Panc1 (cell line): ENCODE measurements at regions not wholly inside any gene's neighbourhood (a gene's known extent, or its start where the extent isn't known, plus 50 kb on each side); places are given as distances from the start of the nearest gene placed in this dataset.

Experiments used
- ATAC-seq: fragments of 200-7000 bp; cut with Tn5 transposase; 2 replicates; pipeline ENCODE4 v1.9.1; 2020; ENCODE audit warnings: mild to moderate bottlenecking, moderate library complexity
- BruUV-seq: library from RNA; stranded (reverse); fragments of 400-500 nt; replicated peaks from 2 replicates; lab custom pipeline; 2021; lab: Mats Ljungman, UMichigan
- CTCF ChIA-PET: fragments of 300-600 bp; sonication (Branson Sonifier 250); formaldehyde crosslinking; loops from one replicate; lab custom pipeline; 2022; ENCODE audit warnings: antibody characterized with exemption; lab: Charles Lee
- POLR2A ChIA-PET: fragments of 300-600 bp; sonication (Branson Sonifier 250); formaldehyde crosslinking; loops from one replicate; lab custom pipeline; 2022; ENCODE audit warnings: antibody characterized with exemption; lab: Charles Lee
- DNase-seq: peaks from one replicate; pipeline ENCODE4 v3.0.0-alpha.2; 2010; ENCODE audit warnings: low read depth, low spot score
- H3K27ac ChIP-seq: 2 replicates; pipeline ENCODE4 v1.5.1; 2011; ENCODE audit warnings: mild to moderate bottlenecking, low read length, inconsistent platforms
- H3K27me3 ChIP-seq: fragments of 200-500 bp; sonication (Bioruptor generic); 2 replicates; pipeline ENCODE4 v1.6.0; 2014; ENCODE audit warnings: low read length, inconsistent platforms; ENCODE audit not compliant: control insufficient read depth, insufficient read depth
- H3K36me3 ChIP-seq: fragments of 200-500 bp; sonication (Bioruptor generic); 2 replicates; pipeline ENCODE4 v1.5.1; 2014; ENCODE audit warnings: inconsistent platforms, mild to moderate bottlenecking, low read length, moderate library complexity; ENCODE audit not compliant: control insufficient read depth, insufficient read depth
- H3K4me1 ChIP-seq: 2 replicates; pipeline ENCODE4 v1.5.1; 2011; ENCODE audit warnings: inconsistent platforms, mild to moderate bottlenecking, low read length, moderate library complexity; ENCODE audit not compliant: control insufficient read depth, insufficient read depth
- H3K4me3 ChIP-seq, 2 experiments: 2 replicates each; pipeline ENCODE4 v1.5.1; 2011 to 2012; ENCODE audit warnings: low read depth in 2 of 2, low read length in 2 of 2, mild to moderate bottlenecking in 2 of 2, inconsistent platforms in 1 of 2, moderate library complexity in 1 of 2
- H3K9me3 ChIP-seq: fragments of 200-500 bp; sonication (Bioruptor generic); 2 replicates; pipeline ENCODE4 v1.5.1; 2014; ENCODE audit warnings: low read depth, mild to moderate bottlenecking, inconsistent platforms, low read length, moderate library complexity; ENCODE audit not compliant: control insufficient read depth, insufficient read depth
- POLR2AphosphoS5 ChIP-seq: IDR thresholded peaks from 2 replicates; pipeline ENCODE4 v1.6.1; 2012; ENCODE audit warnings: mild to moderate bottlenecking, low read depth, low read length, moderate library complexity
- SIN3A ChIP-seq: IDR thresholded peaks from 2 replicates; pipeline ENCODE4 v1.6.1; 2012; ENCODE audit warnings: low read depth, mild to moderate bottlenecking, low read length, moderate library complexity, borderline replicate concordance; ENCODE audit not compliant: insufficient read depth
- TCF7L2 ChIP-seq: IDR thresholded peaks from 2 replicates; pipeline ENCODE4 v1.6.1; 2011; ENCODE audit warnings: mild to moderate bottlenecking, low read depth, low read length, inconsistent platforms
- in situ Hi-C: cut with HindIII; loops from 2 replicates; pipeline ENCODE4 v1.10.0; 2016; ENCODE audit warnings: low sequenced_read_pairs, low pct_unique_long_range_greater_than_20kb
- intact Hi-C: fragments of 100-400 bp; cut with micrococcal nuclease; formaldehyde crosslinking; loops from one replicate; pipeline ENCODE4 v1.10.0; 2022; ENCODE audit not compliant: unreplicated experiment
- TF ChIP-seq, protein P1 (sequence below): fragments of 450-650 bp; IDR thresholded peaks from 2 replicates; pipeline ENCODE4 v1.5.1; 2017; ENCODE audit warnings: mild to moderate bottlenecking
- TF ChIP-seq, protein P2 (sequence below), 2 experiments: IDR thresholded peaks; 2 replicates each; pipeline ENCODE4 v1.6.1; 2011 to 2012; ENCODE audit warnings: low read depth in 2 of 2, control low read depth in 1 of 2, low read length in 1 of 2, mild to moderate bottlenecking in 1 of 2, moderate library complexity in 1 of 2; ENCODE audit not compliant: insufficient read depth in 1 of 2

DNA sequence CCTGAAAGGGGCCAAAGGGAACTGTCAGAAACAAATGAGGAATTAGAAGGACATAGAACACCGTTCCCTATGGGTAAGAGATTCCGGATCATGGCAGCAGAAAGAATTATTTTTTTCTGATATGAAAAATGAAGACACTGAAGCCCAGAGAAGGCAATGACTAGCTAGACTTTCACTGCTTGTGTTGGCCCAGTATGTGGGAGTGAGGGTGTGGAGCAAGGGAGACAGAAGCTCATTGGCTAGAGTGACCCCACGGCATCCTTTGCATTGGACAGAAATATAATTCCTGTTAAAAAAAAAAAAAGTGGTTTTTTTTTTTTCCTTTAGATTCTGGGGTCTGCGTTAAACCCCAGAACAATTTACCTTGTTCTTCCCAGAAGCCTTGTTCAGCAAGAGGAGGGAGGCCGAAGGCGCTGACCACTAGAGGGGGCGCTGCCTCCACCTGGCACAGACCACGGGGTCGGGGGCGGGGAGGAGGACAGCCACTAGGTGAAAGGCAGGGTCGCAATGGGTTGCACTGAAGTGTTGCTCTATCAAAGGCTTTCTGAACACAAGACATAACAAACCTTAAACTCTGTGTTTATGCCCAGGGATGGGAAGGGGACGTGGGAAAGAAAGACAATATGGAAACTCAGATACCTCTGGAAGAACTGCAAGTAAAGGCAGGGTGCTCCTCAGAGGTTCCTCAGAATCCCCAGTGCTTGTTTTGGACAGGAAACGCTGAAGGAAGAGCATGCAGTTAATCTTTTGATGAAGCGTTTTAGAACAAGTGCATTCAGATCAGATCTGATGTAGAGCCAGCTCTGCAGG lies 156.8 kb downstream of the KCNA5 start:
- in situ Hi-C loops (no loop called here), intact Hi-C loops (no loop called here)
- Histone ChIP-seq H3K36me3 (no peaks in the 10 kb centered on the region), H3K4me3 (no peak overlapping the region), H3K27ac (no peak overlapping the region), H3K4me1 (no peaks in the 10 kb centered on the region), H3K9me3 (no peaks in the 10 kb centered on the region), H3K27me3 (no peaks in the 10 kb centered on the region)
- DNase-seq (peak; percentile 4), ATAC-seq (no peak)
- TF ChIP-seq, protein P1, sequence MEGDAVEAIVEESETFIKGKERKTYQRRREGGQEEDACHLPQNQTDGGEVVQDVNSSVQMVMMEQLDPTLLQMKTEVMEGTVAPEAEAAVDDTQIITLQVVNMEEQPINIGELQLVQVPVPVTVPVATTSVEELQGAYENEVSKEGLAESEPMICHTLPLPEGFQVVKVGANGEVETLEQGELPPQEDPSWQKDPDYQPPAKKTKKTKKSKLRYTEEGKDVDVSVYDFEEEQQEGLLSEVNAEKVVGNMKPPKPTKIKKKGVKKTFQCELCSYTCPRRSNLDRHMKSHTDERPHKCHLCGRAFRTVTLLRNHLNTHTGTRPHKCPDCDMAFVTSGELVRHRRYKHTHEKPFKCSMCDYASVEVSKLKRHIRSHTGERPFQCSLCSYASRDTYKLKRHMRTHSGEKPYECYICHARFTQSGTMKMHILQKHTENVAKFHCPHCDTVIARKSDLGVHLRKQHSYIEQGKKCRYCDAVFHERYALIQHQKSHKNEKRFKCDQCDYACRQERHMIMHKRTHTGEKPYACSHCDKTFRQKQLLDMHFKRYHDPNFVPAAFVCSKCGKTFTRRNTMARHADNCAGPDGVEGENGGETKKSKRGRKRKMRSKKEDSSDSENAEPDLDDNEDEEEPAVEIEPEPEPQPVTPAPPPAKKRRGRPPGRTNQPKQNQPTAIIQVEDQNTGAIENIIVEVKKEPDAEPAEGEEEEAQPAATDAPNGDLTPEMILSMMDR, result peak; percentile 75
- TF ChIP-seq POLR2AphosphoS5, result no peak
- no TSS peak for BruUV-seq
- POLR2A ChIA-PET, result no interaction called here
- CTCF ChIA-PET, result interaction anchor here (0.7 kb wide), 1 partner anchor 114 kb away, joined by 5 read pairs; no protein-coding TSS in a partner anchor

DNA sequence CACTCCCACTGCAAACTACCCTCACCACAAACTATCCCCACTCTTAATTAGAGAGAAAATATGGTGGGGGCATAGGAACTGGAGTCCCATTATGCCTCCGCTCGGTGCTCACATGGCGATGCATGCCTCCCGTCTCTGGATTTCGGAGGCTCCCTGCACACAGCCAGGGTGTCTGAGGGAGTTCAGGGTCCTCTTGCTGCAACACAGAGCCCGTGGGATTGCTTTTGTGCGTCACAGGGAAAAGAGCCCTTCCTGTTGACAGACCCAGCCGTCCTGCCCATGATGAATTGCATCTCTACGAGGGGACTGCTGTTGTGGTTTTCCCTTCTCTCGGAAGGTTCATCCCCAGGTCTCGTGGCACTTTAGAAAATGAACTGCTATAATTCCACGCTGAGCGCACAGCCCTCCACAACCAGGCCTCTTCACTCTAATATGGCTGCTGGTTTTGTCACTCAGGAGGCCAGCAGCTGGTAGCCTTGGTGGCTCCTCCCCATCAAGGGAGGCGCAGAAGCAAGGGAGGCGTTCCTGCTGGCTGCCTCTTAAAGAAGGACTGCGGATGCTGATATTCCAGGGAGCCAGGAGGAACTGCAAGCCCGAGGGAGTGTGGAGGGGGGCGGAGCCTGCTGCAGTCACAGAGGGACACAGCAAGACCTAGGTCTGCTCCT lies 158.0 kb downstream of the KCNA5 start:
- in situ Hi-C loops (no loop called here), intact Hi-C loops (no loop called here)
- CTCF ChIA-PET, result no interaction called here
- no TSS peak for BruUV-seq
- DNase-seq (no peak), ATAC-seq (no peak)
- Histone ChIP-seq H3K9me3 (no peaks in the 10 kb centered on the region), H3K4me1 (no peaks in the 10 kb centered on the region), H3K36me3 (no peaks in the 10 kb centered on the region), H3K4me3 (no peak overlapping the region), H3K27ac (no peak overlapping the region), H3K27me3 (no peaks in the 10 kb centered on the region)
- TF ChIP-seq, protein P1, result no peak
- TF ChIP-seq, protein P2, sequence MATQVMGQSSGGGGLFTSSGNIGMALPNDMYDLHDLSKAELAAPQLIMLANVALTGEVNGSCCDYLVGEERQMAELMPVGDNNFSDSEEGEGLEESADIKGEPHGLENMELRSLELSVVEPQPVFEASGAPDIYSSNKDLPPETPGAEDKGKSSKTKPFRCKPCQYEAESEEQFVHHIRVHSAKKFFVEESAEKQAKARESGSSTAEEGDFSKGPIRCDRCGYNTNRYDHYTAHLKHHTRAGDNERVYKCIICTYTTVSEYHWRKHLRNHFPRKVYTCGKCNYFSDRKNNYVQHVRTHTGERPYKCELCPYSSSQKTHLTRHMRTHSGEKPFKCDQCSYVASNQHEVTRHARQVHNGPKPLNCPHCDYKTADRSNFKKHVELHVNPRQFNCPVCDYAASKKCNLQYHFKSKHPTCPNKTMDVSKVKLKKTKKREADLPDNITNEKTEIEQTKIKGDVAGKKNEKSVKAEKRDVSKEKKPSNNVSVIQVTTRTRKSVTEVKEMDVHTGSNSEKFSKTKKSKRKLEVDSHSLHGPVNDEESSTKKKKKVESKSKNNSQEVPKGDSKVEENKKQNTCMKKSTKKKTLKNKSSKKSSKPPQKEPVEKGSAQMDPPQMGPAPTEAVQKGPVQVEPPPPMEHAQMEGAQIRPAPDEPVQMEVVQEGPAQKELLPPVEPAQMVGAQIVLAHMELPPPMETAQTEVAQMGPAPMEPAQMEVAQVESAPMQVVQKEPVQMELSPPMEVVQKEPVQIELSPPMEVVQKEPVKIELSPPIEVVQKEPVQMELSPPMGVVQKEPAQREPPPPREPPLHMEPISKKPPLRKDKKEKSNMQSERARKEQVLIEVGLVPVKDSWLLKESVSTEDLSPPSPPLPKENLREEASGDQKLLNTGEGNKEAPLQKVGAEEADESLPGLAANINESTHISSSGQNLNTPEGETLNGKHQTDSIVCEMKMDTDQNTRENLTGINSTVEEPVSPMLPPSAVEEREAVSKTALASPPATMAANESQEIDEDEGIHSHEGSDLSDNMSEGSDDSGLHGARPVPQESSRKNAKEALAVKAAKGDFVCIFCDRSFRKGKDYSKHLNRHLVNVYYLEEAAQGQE (IDR thresholded peaks at IDR 0.05; ENCODE audit: insufficient read depth in 1 of 2, low read depth in 2 of 2, low read length in 1 of 2), result no peak
- TF ChIP-seq SIN3A, result no peak
- TF ChIP-seq TCF7L2, result no peak
- no peak for TF ChIP-seq POLR2AphosphoS5
- POLR2A ChIA-PET, result no interaction called here
